Bronchial epithelial cell (primary cell): ENCODE measurements at regions not wholly inside any gene's neighbourhood (a gene's known extent, or its start where the extent isn't known, plus 50 kb on each side); places are given as distances from the start of the nearest gene placed in this dataset.

Experiments
- DNase-seq: peaks from one replicate; pipeline ENCODE4 v3.0.0-alpha.2; 2010; ENCODE audit warnings: low read depth
- FAIRE-seq: peaks from 2 replicates; lab custom pipeline; 2011; peaks lifted over from hg19 to GRCh38; lab: Jason Lieb, UNC
- H3K27me3 ChIP-seq: 2 replicates; pipeline ENCODE4 v1.5.1; 2011; ENCODE audit warnings: low read length; ENCODE audit not compliant: control insufficient read depth, insufficient read depth
- H3K36me3 ChIP-seq: 2 replicates; pipeline ENCODE4 v1.5.1; 2011; ENCODE audit warnings: low read length; ENCODE audit not compliant: control insufficient read depth, insufficient read depth
- H3K4me3 ChIP-seq: 2 replicates; pipeline ENCODE4 v1.5.1; 2011; ENCODE audit warnings: mild to moderate bottlenecking, low read depth, low read length, control low read depth
- TF ChIP-seq, protein P1 (sequence below): IDR thresholded peaks from 2 replicates; pipeline ENCODE4 v1.5.1; 2011; ENCODE audit warnings: mild to moderate bottlenecking, moderate library complexity, low read length, control low read depth, inconsistent platforms; ENCODE audit not compliant: insufficient read depth, severe bottlenecking

- Histone ChIP-seq H3K36me3 (no peaks in the 10 kb centered on the region), H3K27me3 (no peaks in the 10 kb centered on the region), H3K4me3 (no peak overlapping the region)
- FAIRE-seq (no peak), DNase-seq (no peak)
- TF ChIP-seq, protein P1, sequence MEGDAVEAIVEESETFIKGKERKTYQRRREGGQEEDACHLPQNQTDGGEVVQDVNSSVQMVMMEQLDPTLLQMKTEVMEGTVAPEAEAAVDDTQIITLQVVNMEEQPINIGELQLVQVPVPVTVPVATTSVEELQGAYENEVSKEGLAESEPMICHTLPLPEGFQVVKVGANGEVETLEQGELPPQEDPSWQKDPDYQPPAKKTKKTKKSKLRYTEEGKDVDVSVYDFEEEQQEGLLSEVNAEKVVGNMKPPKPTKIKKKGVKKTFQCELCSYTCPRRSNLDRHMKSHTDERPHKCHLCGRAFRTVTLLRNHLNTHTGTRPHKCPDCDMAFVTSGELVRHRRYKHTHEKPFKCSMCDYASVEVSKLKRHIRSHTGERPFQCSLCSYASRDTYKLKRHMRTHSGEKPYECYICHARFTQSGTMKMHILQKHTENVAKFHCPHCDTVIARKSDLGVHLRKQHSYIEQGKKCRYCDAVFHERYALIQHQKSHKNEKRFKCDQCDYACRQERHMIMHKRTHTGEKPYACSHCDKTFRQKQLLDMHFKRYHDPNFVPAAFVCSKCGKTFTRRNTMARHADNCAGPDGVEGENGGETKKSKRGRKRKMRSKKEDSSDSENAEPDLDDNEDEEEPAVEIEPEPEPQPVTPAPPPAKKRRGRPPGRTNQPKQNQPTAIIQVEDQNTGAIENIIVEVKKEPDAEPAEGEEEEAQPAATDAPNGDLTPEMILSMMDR = no peak
Measured at GRCh38 chr2:239610457-239611221, 209.8 kb upstream of the HDAC4 start.

DNA sequence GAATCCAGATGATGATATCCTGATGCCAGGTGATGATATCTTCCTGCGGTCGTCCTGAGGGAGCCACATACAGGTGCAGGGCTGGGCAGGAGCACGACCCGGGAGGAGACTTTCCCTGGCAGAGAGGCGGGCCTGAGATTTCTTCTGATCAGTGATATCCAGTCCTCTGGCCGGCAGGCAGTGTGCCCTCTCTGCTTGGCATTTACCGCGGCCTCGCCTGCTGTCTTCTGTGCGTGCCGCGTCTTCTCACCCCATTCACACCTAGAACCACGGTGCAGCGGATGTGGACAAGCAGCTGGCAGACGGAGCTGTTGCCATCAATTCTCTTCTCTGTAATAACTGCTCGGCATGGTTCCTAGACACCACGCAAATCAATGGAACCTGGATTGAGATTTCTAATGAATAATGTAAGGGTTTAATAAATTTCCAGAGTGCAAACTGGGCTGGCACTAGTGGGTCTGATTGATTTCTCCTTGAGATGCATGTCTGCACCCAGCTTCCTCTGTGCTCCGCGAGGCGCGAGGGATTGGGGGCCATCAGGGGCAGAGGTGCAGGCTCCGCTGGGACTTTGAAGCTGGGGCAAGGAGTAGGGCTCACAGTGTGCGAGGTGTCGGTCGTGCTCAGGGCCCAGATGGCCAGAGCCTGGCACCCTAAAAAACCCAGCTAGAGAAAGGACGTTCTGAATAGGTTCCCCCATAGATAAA is 208.9 kb upstream of the HDAC4 start:
- FAIRE-seq (no peak), DNase-seq (no peak)
- Histone ChIP-seq H3K36me3 (no peaks in the 10 kb centered on the region), H3K4me3 (no peak overlapping the region), H3K27me3 (no peaks in the 10 kb centered on the region)
- TF ChIP-seq, protein P1 = no peak

GRCh38 chr2:239609162-239609561 is 208.3 kb upstream of the HDAC4 start:
- Histone ChIP-seq H3K36me3 (no peaks in the 10 kb centered on the region), H3K4me3 (no peak overlapping the region), H3K27me3 (no peaks in the 10 kb centered on the region)
- TF ChIP-seq, protein P1 = no peak
- DNase-seq = no peak
- no peak for FAIRE-seq

GRCh38 chr2:239608723-239609122 is 207.9 kb upstream of the HDAC4 start:
- TF ChIP-seq, protein P1 = no peak
- Histone ChIP-seq H3K27me3 (no peaks in the 10 kb centered on the region), H3K36me3 (no peaks in the 10 kb centered on the region), H3K4me3 (no peak overlapping the region)
- no peak for FAIRE-seq
- no peak for DNase-seq

GRCh38 chr2:239608260-239608659 is 207.4 kb upstream of the HDAC4 start:
- no peak for DNase-seq
- H3K27me3 ChIP-seq = no peaks in the 10 kb centered on the region
- H3K36me3 ChIP-seq = no peaks in the 10 kb centered on the region
- H3K4me3 ChIP-seq = no peak overlapping the region
- FAIRE-seq = no peak
- TF ChIP-seq, protein P1 = no peak
